Liver (tissue), 3 donors: ENCODE measurements at regions not wholly inside any gene's neighbourhood (a gene's known extent, or its start where the extent isn't known, plus 50 kb on each side); places are given as distances from the start of the nearest gene placed in this dataset.

Experiments
- EGR1 ChIP-seq, 2 donors: IDR thresholded peaks; 2 replicates each; pipeline ENCODE4 v1.6.1; 2016 to 2018; ENCODE audit warnings: antibody characterized with exemption in 2 of 2, low read depth in 2 of 2
- JUND ChIP-seq, 2 donors: IDR thresholded peaks; 2 replicates each; pipeline ENCODE4 v1.6.1; 2016; ENCODE audit warnings: antibody characterized with exemption in 2 of 2
- NR2F2 ChIP-seq: IDR thresholded peaks from 2 replicates; pipeline ENCODE4 v1.6.1; 2016; ENCODE audit warnings: antibody characterized with exemption
- RAD21 ChIP-seq, 2 donors: IDR thresholded peaks; 2 replicates each; pipeline ENCODE4 v1.6.1; 2016; ENCODE audit warnings: antibody characterized with exemption in 2 of 2, mild to moderate bottlenecking in 2 of 2
- TF ChIP-seq, protein P1 (sequence below): fragments of 150-350 bp; IDR thresholded peaks from 2 replicates; pipeline ENCODE4 v1.5.1; 2017; ENCODE audit warnings: improper control_type of control experiment, low read depth, low read length; ENCODE audit not compliant: missing input control
- donor health status: healthy.
- donor health status: healthy.

DNA sequence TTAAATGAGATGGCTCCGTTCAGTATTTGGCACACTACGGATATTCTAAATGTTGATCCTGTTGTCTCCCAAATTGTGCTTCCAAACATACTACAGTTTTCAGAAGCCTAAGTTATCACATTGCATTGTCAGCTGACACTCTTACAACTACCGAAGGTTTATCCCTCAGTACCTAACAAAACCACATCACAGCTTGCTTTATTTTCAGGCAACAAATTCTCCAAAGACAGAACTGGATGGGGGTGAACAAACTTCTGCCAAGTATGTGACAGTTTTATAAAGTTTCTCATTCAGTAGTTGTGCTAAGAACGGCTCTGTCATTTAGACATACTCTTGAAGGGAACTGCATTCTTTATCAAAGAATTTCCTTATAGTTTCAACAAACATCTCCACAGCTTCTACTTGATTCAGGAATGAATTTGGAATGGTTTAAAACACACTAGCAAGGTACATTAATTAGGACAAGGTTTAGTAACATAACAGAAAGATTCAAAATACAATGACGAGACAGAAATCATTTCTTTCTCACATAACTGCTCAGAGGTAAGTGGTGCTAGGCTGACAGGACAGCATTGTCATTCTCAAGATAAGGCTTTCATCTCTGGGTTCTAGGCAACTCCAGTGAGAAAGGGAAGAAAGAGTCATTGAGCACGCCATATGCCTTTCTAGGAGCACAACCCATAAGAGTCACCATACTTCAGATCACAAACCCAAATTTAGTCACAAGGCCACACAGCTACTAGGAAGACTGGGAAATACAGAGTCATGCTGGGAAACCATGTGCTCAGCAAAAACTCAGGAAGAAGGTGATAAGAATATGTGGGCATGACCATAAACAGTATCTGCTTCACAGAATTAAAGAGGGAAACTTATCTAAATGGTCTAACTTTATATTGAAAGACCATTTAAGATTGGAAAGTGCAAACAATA lies 100.7 kb downstream of the DUSP6 start:
- TF ChIP-seq NR2F2 (no peak), EGR1 (IDR thresholded peaks at IDR 0.05; ENCODE audit: low read depth in 2 of 2) (no peak), RAD21 (IDR thresholded peaks at IDR 0.05) (no peak), JUND (IDR thresholded peaks at IDR 0.05) (no peak)
- TF ChIP-seq, protein P1, sequence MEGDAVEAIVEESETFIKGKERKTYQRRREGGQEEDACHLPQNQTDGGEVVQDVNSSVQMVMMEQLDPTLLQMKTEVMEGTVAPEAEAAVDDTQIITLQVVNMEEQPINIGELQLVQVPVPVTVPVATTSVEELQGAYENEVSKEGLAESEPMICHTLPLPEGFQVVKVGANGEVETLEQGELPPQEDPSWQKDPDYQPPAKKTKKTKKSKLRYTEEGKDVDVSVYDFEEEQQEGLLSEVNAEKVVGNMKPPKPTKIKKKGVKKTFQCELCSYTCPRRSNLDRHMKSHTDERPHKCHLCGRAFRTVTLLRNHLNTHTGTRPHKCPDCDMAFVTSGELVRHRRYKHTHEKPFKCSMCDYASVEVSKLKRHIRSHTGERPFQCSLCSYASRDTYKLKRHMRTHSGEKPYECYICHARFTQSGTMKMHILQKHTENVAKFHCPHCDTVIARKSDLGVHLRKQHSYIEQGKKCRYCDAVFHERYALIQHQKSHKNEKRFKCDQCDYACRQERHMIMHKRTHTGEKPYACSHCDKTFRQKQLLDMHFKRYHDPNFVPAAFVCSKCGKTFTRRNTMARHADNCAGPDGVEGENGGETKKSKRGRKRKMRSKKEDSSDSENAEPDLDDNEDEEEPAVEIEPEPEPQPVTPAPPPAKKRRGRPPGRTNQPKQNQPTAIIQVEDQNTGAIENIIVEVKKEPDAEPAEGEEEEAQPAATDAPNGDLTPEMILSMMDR: no peak
